IPS DF 4.7 (cell line): ENCODE measurements at regions not wholly inside any gene's neighbourhood (a gene's known extent, or its start where the extent isn't known, plus 50 kb on each side); places are given as distances from the start of the nearest gene placed in this dataset.
"Not testable (repeated sequence)": the region's sequence is repeated elsewhere in the genome, so short reads cannot be mapped to it uniquely, and the experiment has no call there.

Experiments used
- DNase-seq: peaks from one replicate; pipeline ENCODE4 v3.0.0-alpha.2; 2013; ENCODE audit warnings: low spot score; ENCODE audit errors: extremely low read depth

GRCh38 chr13:90545070-90545840, 802.2 kb upstream of the MIR17HG start:
- no peak for DNase-seq

- no peak for DNase-seq
Observed at GRCh38 chr13:90547272-90547790, 800.2 kb upstream of the MIR17HG start.

- no peak for DNase-seq
Observed at GRCh38 chr13:90551253-90551652, 796.2 kb upstream of the MIR17HG start.

- no peak for DNase-seq
Observed at GRCh38 chr13:90552702-90553101, 794.8 kb upstream of the MIR17HG start.

- no peak for DNase-seq
Observed at GRCh38 chr13:90553159-90553558, 794.3 kb upstream of the MIR17HG start.

GRCh38 chr13:90557626-90558025, 789.9 kb upstream of the MIR17HG start:
- DNase-seq, result no peak

- no peak for DNase-seq
Observed at GRCh38 chr13:90562443-90562842, 785.0 kb upstream of the MIR17HG start.

GRCh38 chr13:90564096-90564495, 783.4 kb upstream of the MIR17HG start:
- DNase-seq, result no peak

- no peak for DNase-seq
Observed at GRCh38 chr13:90564566-90564965, 782.9 kb upstream of the MIR17HG start.

GRCh38 chr13:90565985-90566713, 781.3 kb upstream of the MIR17HG start:
- no peak for DNase-seq

GRCh38 chr13:90568165-90568564, 779.3 kb upstream of the MIR17HG start:
- DNase-seq, result no peak

GRCh38 chr13:90576067-90576466, 771.4 kb upstream of the MIR17HG start:
- no peak for DNase-seq

GRCh38 chr13:90577726-90578125, 769.8 kb upstream of the MIR17HG start:
- DNase-seq, result no peak

GRCh38 chr13:90585392-90585791, 762.1 kb upstream of the MIR17HG start:
- no peak for DNase-seq

GRCh38 chr13:90591260-90591926, 756.1 kb upstream of the MIR17HG start:
- DNase-seq, result no peak

GRCh38 chr13:90591927-90592268, 755.6 kb upstream of the MIR17HG start:
- no peak for DNase-seq

GRCh38 chr13:90592943-90593342, 754.5 kb upstream of the MIR17HG start:
- no peak for DNase-seq

GRCh38 chr13:90594681-90595080, 752.8 kb upstream of the MIR17HG start:
- no peak for DNase-seq

- no peak for DNase-seq
Observed at GRCh38 chr13:90605664-90606063, 741.8 kb upstream of the MIR17HG start.

- DNase-seq, result not testable (repeated sequence)
Observed at GRCh38 chr13:90606921-90607320, 740.6 kb upstream of the MIR17HG start.

- no peak for DNase-seq
Observed at GRCh38 chr13:90612391-90612790, 735.1 kb upstream of the MIR17HG start.
